HG03095 (cell line): ENCODE measurements at regions not wholly inside any gene's neighbourhood (a gene's known extent, or its start where the extent isn't known, plus 50 kb on each side); places are given as distances from the start of the nearest gene placed in this dataset.
"Not testable (repeated sequence)": the region's sequence is repeated elsewhere in the genome, so short reads cannot be mapped to it uniquely, and the experiment has no call there.

Source experiments
- ATAC-seq: cut with Tn5 transposase; IDR thresholded peaks from one replicate; pipeline ENCODE4 v1.9.1; 2021; ENCODE audit warnings: moderate library complexity; ENCODE audit not compliant: unreplicated experiment

- no peak for ATAC-seq
Measured at GRCh38 chr12:47351526-47351925, 271.8 kb upstream of the AMIGO2 start.

DNA sequence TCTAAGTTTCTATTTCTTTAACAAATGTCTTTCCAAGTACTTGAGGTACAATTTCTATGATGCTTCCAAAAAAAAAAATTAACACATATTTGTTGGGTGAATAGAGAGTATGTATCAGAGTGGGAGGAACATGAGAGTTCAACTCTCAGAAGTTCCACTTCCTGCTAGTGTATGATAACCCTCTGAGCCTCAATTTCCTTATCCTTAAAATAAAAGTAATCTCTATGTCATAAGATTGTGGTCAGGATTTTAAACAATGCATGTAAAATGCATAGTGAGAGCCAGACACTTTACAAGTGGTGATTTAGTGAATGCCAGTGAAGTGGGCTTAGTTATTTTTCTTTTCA is 270.3 kb upstream of the AMIGO2 start:
- no peak for ATAC-seq

DNA sequence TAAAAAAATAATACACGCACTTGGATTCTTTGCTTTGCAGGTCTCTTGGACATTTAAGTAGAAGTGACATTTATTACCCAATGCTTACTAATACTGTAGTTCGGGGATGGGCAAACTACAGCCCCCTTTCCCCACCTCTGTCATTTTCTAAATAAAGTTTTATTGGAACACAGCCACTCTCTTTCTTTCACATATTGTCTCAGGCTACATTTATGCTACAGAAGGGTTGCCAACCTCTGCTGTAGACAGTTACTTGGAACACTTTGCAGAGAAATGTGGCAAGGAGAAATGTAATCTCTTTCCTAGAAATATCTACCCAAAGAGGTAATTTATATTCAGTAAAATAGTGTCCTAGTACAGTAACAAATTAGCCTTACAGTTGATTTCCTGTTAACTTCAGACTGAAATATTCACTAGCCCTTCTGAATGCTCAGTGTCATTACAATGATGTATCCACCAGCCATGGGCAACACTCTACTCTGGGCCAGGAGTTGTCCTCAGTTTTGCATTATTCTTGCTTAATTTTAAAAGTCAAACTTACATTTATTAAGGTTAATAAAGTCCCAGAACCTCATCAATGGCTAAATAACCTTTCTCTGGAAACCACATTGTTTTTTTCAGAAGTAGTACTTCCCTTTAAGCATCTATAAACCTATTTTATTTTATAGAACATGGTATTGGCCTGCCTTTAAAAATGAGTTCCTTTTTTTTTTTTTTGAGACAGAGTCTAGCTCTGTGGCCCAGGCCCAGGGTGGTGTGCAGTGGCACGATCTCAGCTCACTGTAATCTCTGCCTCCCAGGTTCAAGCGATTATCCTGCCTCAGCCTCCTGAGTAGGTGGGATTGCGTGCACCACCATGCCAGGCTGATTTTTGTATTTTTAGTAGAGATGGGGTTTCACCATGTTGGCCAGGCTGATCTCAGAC is 269.6 kb upstream of the AMIGO2 start:
- ATAC-seq, result no peak

- no peak for ATAC-seq
Measured at GRCh38 chr12:47348206-47348605, 268.4 kb upstream of the AMIGO2 start.

DNA sequence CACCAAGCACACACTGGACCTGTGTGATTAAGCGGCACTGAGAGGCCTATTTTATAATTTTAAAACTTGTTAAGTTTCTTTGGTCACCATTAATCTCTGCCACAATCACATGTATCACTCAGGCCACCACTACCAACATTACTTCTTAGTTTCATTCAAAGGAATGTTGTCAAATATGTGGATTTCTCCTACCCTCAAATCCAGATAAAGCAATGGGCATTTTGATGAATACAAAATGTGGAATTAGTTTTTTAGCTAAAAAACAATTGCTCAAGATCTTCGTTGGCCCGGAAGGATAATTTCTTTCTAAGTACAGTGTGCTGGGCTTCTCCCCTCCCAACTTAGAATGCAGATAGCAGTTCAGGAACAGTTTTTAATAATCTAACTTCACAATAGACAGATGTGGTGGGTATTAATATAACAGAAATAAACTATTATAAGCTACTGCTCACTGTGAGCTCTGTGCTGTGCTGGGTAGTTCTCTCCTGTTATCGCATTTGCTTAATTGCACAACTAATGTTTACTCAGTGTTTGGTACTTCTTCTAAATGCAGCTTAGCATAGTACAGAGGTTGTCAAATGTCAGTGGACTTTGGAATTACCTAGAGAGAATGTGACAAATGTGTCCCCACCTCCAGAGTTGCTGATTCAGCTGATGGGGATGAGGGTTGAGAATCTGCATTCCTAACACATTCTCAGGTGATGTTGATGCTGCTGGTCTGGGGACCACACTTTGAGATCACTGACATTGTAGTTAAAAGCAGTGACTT is 266.7 kb upstream of the AMIGO2 start:
- ATAC-seq, result no peak

GRCh38 chr12:47343684-47344567 is 264.2 kb upstream of the AMIGO2 start:
- ATAC-seq, result no peak

DNA sequence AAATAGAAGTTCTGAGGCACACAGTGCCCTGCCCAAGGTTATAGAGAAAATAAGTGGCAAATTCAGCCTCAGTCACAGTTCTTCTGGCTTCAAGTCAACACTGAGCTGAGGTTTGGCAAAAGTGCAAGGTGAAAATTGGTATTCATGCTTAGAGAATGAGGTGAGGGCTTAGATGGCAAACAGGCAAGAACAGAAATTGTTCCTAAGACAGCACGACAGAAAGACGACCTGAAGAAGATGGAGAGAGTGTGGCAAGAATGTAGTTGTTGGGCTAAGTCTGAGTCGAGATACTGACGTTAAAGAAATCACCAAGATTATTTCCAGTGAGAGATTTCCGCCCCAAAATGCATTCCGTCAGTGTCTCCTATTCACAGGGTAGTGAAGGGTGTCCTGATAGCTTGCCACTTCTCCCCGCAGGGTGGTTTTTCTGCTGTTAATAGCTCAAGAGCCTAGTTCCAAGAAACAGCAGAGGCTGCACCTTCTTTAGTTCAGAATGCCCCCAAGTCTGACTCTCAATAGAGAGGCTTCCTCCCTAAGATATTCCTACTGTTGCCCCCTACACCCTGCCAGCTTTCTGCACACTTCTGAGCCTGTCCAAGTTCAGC is 260.8 kb upstream of the AMIGO2 start:
- no peak for ATAC-seq

GRCh38 chr12:47337581-47337980 is 257.8 kb upstream of the AMIGO2 start:
- ATAC-seq, result no peak

DNA sequence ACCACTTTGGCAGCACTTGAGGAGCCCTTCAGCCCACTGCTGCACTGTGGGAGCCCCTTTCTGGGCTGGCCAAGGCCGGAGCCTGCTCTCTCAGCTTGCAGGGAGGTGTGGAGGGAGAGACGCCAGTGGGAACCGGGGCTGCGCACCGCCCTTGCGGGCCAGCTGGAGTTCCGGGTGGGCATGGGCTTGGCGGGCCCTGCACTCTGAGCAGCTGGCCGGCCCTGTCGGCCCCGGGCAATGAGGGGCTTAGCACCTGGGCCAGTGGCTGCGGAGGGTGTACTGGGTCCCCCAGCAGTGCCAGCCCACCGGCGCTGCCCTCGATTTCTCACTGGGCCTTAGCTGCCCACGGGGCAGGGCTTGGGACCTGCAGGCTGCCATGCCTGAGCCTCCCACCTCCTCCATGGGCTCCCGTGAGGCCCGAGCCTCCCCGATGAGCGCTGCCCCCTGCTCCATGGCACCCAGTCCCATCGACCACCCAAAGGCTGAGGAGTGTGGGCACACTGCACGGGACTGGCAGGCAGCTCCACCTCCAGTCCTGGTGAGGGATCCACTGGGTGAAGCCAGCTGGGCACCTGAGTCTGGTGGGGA is 253.6 kb upstream of the AMIGO2 start:
- ATAC-seq, result not testable (repeated sequence)

GRCh38 chr12:47328831-47329545 is 249.2 kb upstream of the AMIGO2 start:
- no peak for ATAC-seq

GRCh38 chr12:47326190-47326589 is 246.4 kb upstream of the AMIGO2 start:
- no peak for ATAC-seq

GRCh38 chr12:47323802-47324201 is 244.0 kb upstream of the AMIGO2 start:
- no peak for ATAC-seq

DNA sequence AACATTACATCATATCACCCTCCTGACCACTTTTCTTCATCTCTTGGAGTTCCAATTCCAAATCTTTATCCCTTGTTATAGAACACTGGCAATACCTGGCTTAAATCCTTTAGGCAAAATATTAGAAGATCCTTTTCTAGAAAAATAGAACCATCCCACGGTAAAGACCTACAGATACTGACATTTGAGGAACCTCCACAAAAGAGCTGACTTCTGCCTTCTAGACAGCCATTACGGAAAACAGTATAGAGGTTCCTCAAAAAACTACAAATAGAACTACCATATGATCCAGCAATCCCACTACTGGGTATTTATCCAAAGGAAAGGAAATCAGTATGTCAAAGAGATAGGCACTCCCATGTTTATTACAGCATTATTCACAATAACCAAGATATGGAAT is 241.7 kb upstream of the AMIGO2 start:
- no peak for ATAC-seq

- ATAC-seq, result no peak
Measured at GRCh38 chr12:47319746-47320145, 240.0 kb upstream of the AMIGO2 start.

GRCh38 chr12:47318963-47319362 is 239.2 kb upstream of the AMIGO2 start:
- ATAC-seq, result no peak

DNA sequence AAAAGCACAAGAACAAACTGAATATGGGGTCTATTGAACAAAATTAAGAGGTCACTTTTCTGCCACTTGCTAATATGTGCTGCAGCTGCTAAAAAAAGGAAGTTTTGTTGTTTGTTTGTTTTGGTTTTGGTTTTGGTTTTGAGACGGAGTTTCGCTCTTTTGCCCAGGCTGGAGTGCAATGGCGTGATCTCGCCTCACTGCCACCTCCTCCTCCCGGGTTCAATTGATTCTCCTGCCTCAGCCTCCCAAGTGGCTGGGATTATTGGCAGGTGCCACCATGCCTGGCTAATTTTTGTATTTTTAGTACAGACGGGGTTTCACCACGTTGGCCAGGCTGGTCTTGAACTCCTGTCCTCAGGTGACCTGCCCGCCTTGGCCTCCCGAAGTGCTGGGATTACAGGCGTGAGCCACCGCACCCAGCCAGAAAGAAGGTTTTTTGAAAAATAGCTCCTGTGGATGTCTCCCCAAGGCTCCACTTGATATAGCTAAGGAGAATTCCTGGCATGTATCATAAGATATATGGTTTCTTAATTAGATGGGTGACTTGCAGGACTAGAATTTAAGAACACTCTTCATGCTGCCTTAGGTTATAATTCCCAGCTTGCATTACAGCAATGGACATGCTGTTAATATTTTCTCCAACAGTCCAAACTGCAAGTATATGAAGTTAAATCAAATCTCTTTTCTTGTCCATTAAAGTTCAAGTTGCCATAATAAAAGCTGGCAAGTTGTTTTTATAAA is 237.6 kb upstream of the AMIGO2 start:
- ATAC-seq, result no peak

GRCh38 chr12:47316609-47317049 is 236.9 kb upstream of the AMIGO2 start:
- no peak for ATAC-seq

DNA sequence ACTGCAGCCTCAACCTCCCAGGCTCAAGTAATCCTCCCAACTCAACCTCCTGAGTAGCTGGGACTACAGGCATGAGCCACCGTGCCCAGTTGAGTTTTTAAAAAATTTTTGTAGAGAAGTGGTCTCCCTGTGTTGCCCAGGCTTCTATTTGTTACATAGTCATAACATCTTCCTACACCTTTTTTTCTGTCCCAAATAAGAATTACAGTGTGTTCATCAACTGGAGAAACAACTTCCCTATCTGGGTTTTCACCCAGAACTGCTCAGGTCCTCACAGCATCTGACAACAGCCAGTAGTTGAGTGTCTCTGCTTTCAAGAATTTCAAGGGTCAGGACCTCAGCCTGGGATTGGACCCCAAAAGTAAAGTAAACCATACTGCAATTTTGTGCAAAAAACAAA is 235.2 kb upstream of the AMIGO2 start:
- ATAC-seq, result no peak

GRCh38 chr12:47312808-47313426 is 233.2 kb upstream of the AMIGO2 start:
- peak; percentile 80 for ATAC-seq
